Karpas-422 (cell line): ENCODE measurements at regions not wholly inside any gene's neighbourhood (a gene's known extent, or its start where the extent isn't known, plus 50 kb on each side); places are given as distances from the start of the nearest gene placed in this dataset.

Experiments
- DNase-seq: peaks from one replicate; pipeline ENCODE4 v3.0.0-alpha.2; 2015
- H2AFZ ChIP-seq: fragments of 200-600 bp; sonication (generic); 2 replicates; pipeline ENCODE4 v1.6.1; 2014; ENCODE audit warnings: antibody characterized with exemption, low read length, mixed read lengths
- H3K27ac ChIP-seq: fragments of 200-600 bp; sonication (generic); 2 replicates; pipeline ENCODE4 v1.5.1; 2014; ENCODE audit warnings: mild to moderate bottlenecking, low read length, moderate library complexity
- H3K27me3 ChIP-seq: fragments of 200-600 bp; sonication (generic); 2 replicates; pipeline ENCODE4 v1.6.1; 2014; ENCODE audit warnings: low read length, mixed read lengths
- H3K36me3 ChIP-seq: fragments of 200-600 bp; sonication (generic); 2 replicates; pipeline ENCODE4 v1.6.1; 2014; ENCODE audit warnings: low read length, mixed read lengths; ENCODE audit not compliant: insufficient read depth
- H3K4me1 ChIP-seq: fragments of 200-600 bp; sonication (generic); 2 replicates; pipeline ENCODE4 v1.6.1; 2014; ENCODE audit warnings: mild to moderate bottlenecking, low read length, mixed read lengths
- H3K4me2 ChIP-seq: fragments of 200-600 bp; sonication (generic); 2 replicates; pipeline ENCODE4 v1.6.1; 2014; ENCODE audit warnings: low read length, low read depth, mild to moderate bottlenecking; ENCODE audit not compliant: poor library complexity, severe bottlenecking
- H3K4me3 ChIP-seq: fragments of 200-600 bp; sonication (generic); 2 replicates; pipeline ENCODE4 v1.5.1; 2014; ENCODE audit warnings: mild to moderate bottlenecking, antibody characterized with exemption, low read length, mixed read lengths
- H3K79me2 ChIP-seq: fragments of 200-600 bp; sonication (generic); 2 replicates; pipeline ENCODE4 v1.6.1; 2014; ENCODE audit warnings: mild to moderate bottlenecking, low read length, mixed read lengths
- H3K9ac ChIP-seq: fragments of 200-600 bp; sonication (generic); 2 replicates; pipeline ENCODE4 v1.6.0; 2014; ENCODE audit warnings: low read length
- H3K9me2 ChIP-seq: fragments of 200-600 bp; sonication (generic), shearing (Covaris generic); replicated peaks from 2 replicates; pipeline ENCODE4 v1.6.0; 2014; ENCODE audit warnings: mild to moderate bottlenecking, low read length, moderate library complexity; ENCODE audit not compliant: insufficient read depth
- H3K9me3 ChIP-seq: fragments of 300-700, 200-600 bp; sonication (generic); 2 replicates; pipeline ENCODE4 v1.6.1; 2014; ENCODE audit warnings: low read length, mixed read lengths
- H4K20me1 ChIP-seq: fragments of 200-600 bp; sonication (generic); 2 replicates; pipeline ENCODE4 v1.6.1; 2014; ENCODE audit warnings: mild to moderate bottlenecking, antibody characterized with exemption, low read length, low read depth; ENCODE audit not compliant: insufficient read depth

DNA sequence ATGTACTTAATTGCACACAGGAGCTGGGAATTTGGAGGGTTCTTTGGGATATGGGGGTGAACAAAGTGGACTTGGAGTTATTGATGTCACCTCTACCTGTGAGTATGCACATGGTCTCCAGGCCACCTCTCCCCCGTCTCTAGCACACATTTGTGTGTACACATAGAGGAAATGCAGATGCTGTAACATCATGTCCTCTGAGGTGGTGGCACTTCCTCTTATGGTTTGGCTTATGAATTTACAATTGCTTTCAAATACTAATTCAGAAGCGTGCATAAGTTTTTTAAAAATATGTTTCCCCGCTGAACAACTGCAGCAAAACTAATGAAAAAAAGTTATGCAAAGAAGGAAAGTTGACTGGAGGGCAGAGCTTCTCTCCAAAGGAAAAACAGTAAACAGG is 152.0 kb upstream of the TENM4 start:
- no peak overlapping the region for H3K9ac ChIP-seq
- H3K4me1 ChIP-seq: no peaks in the 10 kb centered on the region

DNA sequence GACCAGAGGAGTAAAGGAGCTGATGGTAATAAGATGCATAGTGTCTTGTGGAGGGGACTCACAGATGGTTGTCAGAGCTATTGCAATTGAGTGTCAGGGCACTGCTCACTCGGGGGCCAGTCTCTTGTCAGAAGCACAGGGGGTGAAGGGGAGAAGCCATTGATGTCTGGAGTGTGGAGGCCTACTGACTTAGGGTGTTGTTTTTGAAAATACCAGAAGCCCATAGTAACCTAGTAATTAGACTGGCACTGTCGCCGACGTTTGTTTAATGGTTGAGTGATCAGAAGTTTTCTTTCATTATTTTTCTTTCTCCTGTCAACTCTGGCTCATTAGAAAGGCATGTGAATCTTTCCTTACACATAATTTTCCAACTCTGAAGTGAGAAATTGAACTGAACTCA is 151.6 kb upstream of the TENM4 start:
- no peak overlapping the region for H3K9ac ChIP-seq
- no peaks in the 10 kb centered on the region for H4K20me1 ChIP-seq
- H2AFZ ChIP-seq: no peak overlapping the region
- no peak overlapping the region for H3K4me3 ChIP-seq
- H3K9me2 ChIP-seq: no peaks in the 10 kb centered on the region
- H3K4me1 ChIP-seq: no peaks in the 10 kb centered on the region
- no peaks in the 10 kb centered on the region for H3K9me3 ChIP-seq
- DNase-seq: no peak
- no peak overlapping the region for H3K27ac ChIP-seq
- no peaks in the 10 kb centered on the region for H3K27me3 ChIP-seq
- no peaks in the 10 kb centered on the region for H3K79me2 ChIP-seq
- no peaks in the 10 kb centered on the region for H3K36me3 ChIP-seq
- H3K4me2 ChIP-seq: no peak overlapping the region

More for the DNA sequence above, 152.0 kb upstream of the TENM4 start:
- no peak overlapping the region for H3K4me2 ChIP-seq
- no peaks in the 10 kb centered on the region for H4K20me1 ChIP-seq
- H3K36me3 ChIP-seq: no peaks in the 10 kb centered on the region
- no peak overlapping the region for H3K4me3 ChIP-seq
- H3K9me3 ChIP-seq: no peaks in the 10 kb centered on the region
- no peak for DNase-seq
- H3K9me2 ChIP-seq: no peaks in the 10 kb centered on the region
- no peak overlapping the region for H2AFZ ChIP-seq
- H3K79me2 ChIP-seq: no peaks in the 10 kb centered on the region
- no peak overlapping the region for H3K27ac ChIP-seq
- H3K27me3 ChIP-seq: no peaks in the 10 kb centered on the region

DNA sequence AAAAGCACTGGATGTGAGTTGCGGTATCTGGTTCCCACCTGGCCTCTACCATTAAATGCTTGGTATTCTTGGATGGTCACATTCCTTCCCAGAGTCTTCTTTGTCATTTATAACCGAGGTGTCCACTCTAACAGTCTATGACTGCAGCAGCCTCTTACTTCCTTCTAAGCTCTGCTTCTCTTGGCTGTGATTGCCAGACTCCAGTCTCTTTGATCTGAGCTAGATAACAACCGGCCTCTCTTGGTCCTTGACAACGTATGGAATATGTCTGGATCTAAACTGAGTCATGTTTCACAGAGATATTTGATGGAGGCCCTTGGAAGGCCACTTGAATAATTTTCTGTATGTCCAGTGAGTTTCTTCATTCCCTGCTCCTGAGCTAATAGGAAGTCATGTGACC is 141.6 kb upstream of the TENM4 start:
- H3K4me2 ChIP-seq: no peak overlapping the region
- H3K9me3 ChIP-seq: no peaks in the 10 kb centered on the region

DNA sequence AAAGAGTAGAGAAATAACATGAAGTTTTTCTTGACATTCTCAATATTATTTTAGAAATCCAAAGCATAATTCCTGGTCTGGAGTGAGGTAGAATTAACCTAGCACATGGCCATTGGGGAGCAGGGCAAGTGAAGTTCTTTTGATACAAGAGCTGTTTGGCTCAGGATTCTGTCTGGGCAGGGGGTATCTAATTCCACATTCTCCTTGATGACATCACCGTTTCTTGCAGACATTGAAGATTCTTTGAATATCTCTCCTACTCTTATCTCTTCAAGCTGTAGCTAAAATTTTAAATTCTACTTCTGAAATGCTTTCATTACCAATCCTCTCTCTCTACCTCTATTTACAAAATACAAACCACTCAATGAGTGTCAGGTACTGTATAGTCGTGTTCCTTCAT is 138.2 kb upstream of the TENM4 start:
- Histone ChIP-seq H3K4me2 (no peak overlapping the region), H3K79me2 (no peaks in the 10 kb centered on the region), H2AFZ (no peak overlapping the region), H3K9me2 (no peaks in the 10 kb centered on the region), H3K27ac (no peak overlapping the region), H3K27me3 (0 out of 2 replicates have a peak, but pooled peaks cover 2% of the 10 kb centered on the region), H3K9ac (no peak overlapping the region), H4K20me1 (no peaks in the 10 kb centered on the region), H3K4me1 (no peaks in the 10 kb centered on the region), H3K36me3 (no peaks in the 10 kb centered on the region), H3K4me3 (no peak overlapping the region), H3K9me3 (no peaks in the 10 kb centered on the region)
- no peak for DNase-seq

More for the DNA sequence above, 141.6 kb upstream of the TENM4 start:
- Histone ChIP-seq H3K4me3 (no peak overlapping the region), H3K27ac (no peak overlapping the region), H3K27me3 (0 out of 2 replicates have a peak, but pooled peaks cover 2% of the 10 kb centered on the region), H3K4me1 (no peaks in the 10 kb centered on the region), H3K36me3 (no peaks in the 10 kb centered on the region), H3K79me2 (no peaks in the 10 kb centered on the region), H3K9me2 (no peaks in the 10 kb centered on the region), H4K20me1 (no peaks in the 10 kb centered on the region), H3K9ac (no peak overlapping the region), H2AFZ (no peak overlapping the region)
- no peak for DNase-seq

DNA sequence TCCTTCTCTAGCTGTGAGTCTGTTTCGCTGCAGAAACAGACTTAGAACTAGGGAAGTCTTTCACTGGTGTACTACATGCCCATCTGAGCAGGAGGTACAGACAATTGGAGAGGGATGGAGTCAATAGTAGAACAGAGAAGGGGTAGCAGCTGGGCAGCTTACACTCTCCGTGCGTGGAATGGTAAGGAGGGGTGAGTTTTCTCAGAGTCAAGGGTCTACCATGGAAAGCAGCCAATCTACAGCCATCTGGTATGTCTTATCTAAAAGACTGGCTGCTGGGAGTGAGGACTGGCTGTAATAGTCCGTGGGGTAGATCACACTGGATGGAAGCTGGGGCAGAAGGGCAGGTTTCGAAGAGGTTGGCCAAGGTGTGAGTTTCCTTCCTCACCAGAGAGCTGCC is 137.3 kb upstream of the TENM4 start:
- no peak overlapping the region for H2AFZ ChIP-seq
- no peaks in the 10 kb centered on the region for H3K9me2 ChIP-seq
- H3K4me3 ChIP-seq: no peak overlapping the region
- H3K79me2 ChIP-seq: no peaks in the 10 kb centered on the region
- DNase-seq: no peak
- H3K27ac ChIP-seq: no peak overlapping the region
- H3K9ac ChIP-seq: no peak overlapping the region
- H3K4me1 ChIP-seq: no peaks in the 10 kb centered on the region
- H3K36me3 ChIP-seq: no peaks in the 10 kb centered on the region
- 0 out of 2 replicates have a peak, but pooled peaks cover 2% of the 10 kb centered on the region for H3K27me3 ChIP-seq
- H3K4me2 ChIP-seq: no peak overlapping the region
- H4K20me1 ChIP-seq: no peaks in the 10 kb centered on the region
- H3K9me3 ChIP-seq: no peaks in the 10 kb centered on the region

DNA sequence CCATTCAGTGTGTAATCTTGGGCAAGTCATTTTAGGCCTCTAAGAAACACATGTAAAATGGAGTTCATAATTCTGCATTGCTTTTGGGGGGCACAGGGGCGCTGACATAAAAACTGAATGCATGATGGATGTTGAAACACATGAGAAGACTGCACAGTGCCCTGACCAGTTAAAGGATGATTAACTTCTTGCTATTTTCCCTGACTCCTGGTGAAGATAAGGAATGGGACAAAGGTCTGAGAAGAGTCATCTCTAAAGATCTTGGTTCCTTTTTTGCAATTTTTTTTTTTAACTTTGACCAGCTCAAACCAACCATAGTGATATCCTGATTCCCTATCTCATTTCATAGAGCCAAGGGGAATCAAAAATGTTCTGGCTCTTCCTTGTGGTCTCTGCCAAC is 134.9 kb upstream of the TENM4 start:
- Histone ChIP-seq H3K27ac (no peak overlapping the region), H3K27me3 (no peaks in the 10 kb centered on the region), H3K4me1 (no peaks in the 10 kb centered on the region), H3K9ac (no peak overlapping the region), H3K79me2 (no peaks in the 10 kb centered on the region), H3K9me3 (no peaks in the 10 kb centered on the region), H3K4me3 (no peak overlapping the region), H3K36me3 (no peaks in the 10 kb centered on the region), H4K20me1 (no peaks in the 10 kb centered on the region), H3K9me2 (no peaks in the 10 kb centered on the region), H3K4me2 (no peak overlapping the region), H2AFZ (no peak overlapping the region)
- DNase-seq: no peak

DNA sequence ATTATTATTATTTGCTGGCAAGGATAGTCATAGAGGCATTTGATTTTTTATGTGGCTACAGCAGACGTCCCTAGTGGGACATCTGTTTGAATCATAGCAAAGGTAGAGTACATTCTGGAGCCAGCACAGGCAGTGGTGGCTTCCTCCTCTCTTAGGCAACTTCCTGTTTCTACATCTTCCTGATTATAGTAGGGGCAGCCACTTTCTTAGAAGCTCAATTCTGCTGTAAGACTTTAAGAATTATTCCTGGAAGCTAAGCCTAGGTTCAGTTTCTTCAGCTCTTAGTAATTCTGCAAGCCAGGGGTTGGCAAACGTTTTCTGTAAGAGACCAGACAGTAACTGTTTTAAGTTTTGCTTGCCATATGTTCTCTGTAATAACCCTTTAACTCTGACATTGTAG is 129.3 kb upstream of the TENM4 start:
- Histone ChIP-seq H3K27ac (no peak overlapping the region), H3K27me3 (no peaks in the 10 kb centered on the region), H3K4me1 (no peaks in the 10 kb centered on the region), H3K9me3 (peaks cover 2% of the 10 kb centered on the region; the same call in 1 of the 2 replicates), H4K20me1 (no peaks in the 10 kb centered on the region), H3K9me2 (no peaks in the 10 kb centered on the region), H3K4me2 (no peak overlapping the region), H3K79me2 (no peaks in the 10 kb centered on the region), H3K9ac (no peak overlapping the region), H3K4me3 (no peak overlapping the region), H3K36me3 (no peaks in the 10 kb centered on the region), H2AFZ (no peak overlapping the region)
- DNase-seq: no peak

DNA sequence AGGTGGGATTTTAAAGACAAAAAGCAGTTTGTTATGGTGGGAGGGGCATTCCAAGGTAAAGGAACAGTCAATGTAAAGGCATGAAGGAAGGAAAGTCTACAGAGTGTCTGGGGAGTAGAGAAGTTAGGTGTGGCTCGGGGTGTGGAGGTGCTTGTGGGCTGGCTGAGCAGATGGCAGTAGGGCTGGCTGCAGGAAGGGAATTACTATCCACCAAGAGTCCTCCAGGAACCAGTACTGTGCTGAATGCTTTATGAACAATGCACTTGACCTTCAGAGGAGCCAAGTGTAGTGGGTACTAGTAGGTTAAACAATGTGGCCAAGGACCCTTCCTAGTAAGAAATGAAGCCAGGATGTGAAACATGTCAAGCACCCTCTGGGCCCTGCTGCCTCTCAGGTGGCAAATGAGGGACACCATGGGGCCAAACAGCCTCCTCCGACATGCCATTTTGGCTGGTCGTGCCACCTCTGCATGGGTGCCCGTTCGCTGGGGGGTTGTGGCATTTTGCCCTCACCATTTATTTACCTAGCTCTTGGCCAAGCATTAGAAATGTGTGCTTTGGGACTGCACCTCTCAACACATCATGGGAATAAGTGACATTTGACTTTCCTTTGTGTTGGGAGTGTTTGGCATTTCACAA is 123.6 kb upstream of the TENM4 start:
- no peaks in the 10 kb centered on the region for H3K9me2 ChIP-seq
- H3K27ac ChIP-seq: no peak overlapping the region
- no peaks in the 10 kb centered on the region for H3K27me3 ChIP-seq
- no peaks in the 10 kb centered on the region for H4K20me1 ChIP-seq
- H3K9ac ChIP-seq: no peak overlapping the region
- H3K79me2 ChIP-seq: no peaks in the 10 kb centered on the region
- H3K4me3 ChIP-seq: no peak overlapping the region
- H2AFZ ChIP-seq: no peak overlapping the region
- DNase-seq: no peak
- no peak overlapping the region for H3K4me2 ChIP-seq
- H3K36me3 ChIP-seq: no peaks in the 10 kb centered on the region
- no peaks in the 10 kb centered on the region for H3K9me3 ChIP-seq
- no peaks in the 10 kb centered on the region for H3K4me1 ChIP-seq
